Mononuclear cell (primary cell): ENCODE measurements at regions not wholly inside any gene's neighbourhood (a gene's known extent, or its start where the extent isn't known, plus 50 kb on each side); places are given as distances from the start of the nearest gene placed in this dataset.
"Not testable (repeated sequence)": the region's sequence is repeated elsewhere in the genome, so short reads cannot be mapped to it uniquely, and the experiment has no call there.

Experiments used
- H3K27me3 ChIP-seq: 2 replicates; pipeline ENCODE4 v1.6.0; 2011; ENCODE audit warnings: low read length, control low read depth; ENCODE audit not compliant: insufficient read depth
- H3K4me1 ChIP-seq: 2 replicates; pipeline ENCODE4 v1.5.1; 2011; ENCODE audit warnings: mild to moderate bottlenecking, low read length, control low read depth; ENCODE audit not compliant: insufficient read depth
- H3K4me3 ChIP-seq: 2 replicates; pipeline ENCODE4 v1.5.1; 2011; ENCODE audit warnings: mild to moderate bottlenecking, low read length, moderate library complexity
- H3K9me3 ChIP-seq: 2 replicates; pipeline ENCODE4 v1.5.1; 2011; ENCODE audit warnings: low read depth, mild to moderate bottlenecking, control low read depth, low read length

DNA sequence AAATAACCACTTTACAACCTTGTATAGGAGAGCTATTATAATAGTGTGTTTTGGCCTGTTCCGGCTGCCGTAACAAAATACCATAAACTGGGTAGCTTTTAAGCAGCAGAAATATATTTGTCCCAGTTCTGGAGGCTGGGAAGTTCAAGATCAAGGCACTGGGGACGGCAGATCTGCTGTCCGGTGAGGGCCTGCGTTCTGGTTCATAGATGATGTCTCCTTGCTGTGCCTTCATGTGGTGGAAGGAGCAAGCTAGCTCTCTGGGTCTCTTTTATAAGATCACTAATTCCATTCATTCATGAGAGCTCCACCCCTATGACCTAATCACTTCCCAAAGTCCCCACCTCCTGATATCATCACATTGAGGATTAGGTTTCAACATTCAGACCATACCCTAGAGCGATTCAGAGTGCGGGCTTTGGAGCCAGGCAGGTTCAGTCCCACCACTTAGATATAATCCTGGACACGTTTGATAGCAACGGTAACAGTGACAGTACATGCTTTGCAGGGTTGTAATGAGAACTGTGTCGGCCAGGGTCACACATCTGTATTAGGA lies 76.2 kb upstream of the ZFHX3 start:
- Histone ChIP-seq H3K27me3 (no peaks in the 10 kb centered on the region), H3K4me3 (no peak overlapping the region), H3K9me3 (no peaks in the 10 kb centered on the region), H3K4me1 (peaks cover 54% of the 10 kb centered on the region)

DNA sequence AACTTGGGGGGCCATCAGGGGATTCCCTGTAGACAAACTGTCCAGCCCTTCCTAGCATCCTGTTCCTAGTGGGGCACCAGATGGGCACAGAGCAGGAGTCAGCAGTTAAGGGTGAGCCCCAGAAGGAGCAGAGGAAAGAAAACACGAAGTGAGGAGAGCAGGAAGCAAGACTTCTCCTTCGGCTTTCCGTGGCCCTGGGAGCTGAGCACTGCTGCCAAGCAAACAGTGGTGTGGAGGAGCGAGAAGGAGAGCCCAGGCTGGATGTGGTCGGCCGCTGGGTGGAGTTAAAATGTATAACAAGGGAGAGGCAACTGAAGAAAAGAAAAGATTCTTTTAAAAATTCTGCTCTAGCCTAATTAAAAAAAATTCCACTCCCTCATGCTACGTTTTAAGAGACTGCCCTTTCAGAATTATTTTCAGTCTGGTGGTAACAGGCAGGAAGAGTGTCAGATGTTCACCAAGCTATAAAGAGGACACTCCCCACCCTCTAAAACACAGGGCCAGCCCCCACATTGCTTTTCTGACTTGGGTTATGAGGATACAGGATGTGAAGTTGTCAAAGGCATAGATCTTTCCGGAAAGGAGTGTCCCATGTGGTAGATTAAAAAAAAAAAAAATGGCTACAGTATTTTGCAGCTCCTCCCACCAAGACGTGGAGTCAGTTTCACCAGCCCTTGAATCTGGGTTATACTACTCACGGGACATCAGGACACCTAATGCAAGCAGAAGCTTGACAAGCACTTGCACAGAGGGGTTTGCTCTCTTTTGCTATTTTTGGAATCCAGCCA lies 74.9 kb upstream of the ZFHX3 start:
- H3K4me3 ChIP-seq: no peak overlapping the region
- no peaks in the 10 kb centered on the region for H3K9me3 ChIP-seq
- peaks cover 54% of the 10 kb centered on the region for H3K4me1 ChIP-seq
- no peaks in the 10 kb centered on the region for H3K27me3 ChIP-seq

DNA sequence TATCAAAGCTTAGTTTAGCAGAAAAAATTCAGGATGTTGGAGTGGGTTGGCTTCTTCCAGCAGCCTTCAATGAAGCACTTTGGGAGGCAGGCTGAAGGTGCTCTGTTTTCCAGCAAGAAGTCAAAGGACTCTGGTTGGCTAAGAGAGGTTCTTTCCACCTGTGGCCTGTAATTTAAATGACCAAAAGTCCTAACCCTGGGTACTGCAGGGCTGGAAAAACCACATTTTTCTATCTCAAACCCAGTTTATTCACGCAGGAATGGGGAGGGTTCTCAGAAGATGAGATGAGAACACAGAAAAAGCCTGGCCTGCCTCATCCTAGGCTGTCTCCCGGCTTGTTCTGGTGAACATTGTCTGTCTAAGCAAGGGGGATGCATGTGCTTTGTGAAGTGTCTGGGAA lies 68.6 kb upstream of the ZFHX3 start:
- no peaks in the 10 kb centered on the region for H3K9me3 ChIP-seq
- peaks cover 17% of the 10 kb centered on the region for H3K4me1 ChIP-seq
- H3K27me3 ChIP-seq: no peaks in the 10 kb centered on the region
- no peak overlapping the region for H3K4me3 ChIP-seq

DNA sequence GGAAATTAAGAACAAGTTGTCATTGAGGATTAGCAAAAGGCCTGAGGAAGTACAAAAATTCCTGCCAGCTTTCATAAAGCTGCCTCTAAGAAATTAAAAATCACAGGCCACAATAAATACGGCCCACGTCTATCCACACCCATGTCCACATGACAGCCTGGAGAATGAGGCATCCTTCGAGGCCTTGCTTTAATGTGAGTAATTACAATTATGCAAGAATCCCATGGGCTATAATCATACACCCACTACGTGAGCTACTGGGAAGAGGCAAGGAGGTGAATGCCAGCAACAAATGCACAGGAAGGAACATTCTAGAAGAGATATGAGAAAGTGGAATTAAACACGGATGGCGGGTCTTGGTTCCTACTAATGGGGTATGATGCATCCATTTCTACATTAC lies 65.4 kb upstream of the ZFHX3 start:
- Histone ChIP-seq H3K4me3 (no peak overlapping the region), H3K9me3 (no peaks in the 10 kb centered on the region), H3K4me1 (peaks cover 17% of the 10 kb centered on the region), H3K27me3 (no peaks in the 10 kb centered on the region)

DNA sequence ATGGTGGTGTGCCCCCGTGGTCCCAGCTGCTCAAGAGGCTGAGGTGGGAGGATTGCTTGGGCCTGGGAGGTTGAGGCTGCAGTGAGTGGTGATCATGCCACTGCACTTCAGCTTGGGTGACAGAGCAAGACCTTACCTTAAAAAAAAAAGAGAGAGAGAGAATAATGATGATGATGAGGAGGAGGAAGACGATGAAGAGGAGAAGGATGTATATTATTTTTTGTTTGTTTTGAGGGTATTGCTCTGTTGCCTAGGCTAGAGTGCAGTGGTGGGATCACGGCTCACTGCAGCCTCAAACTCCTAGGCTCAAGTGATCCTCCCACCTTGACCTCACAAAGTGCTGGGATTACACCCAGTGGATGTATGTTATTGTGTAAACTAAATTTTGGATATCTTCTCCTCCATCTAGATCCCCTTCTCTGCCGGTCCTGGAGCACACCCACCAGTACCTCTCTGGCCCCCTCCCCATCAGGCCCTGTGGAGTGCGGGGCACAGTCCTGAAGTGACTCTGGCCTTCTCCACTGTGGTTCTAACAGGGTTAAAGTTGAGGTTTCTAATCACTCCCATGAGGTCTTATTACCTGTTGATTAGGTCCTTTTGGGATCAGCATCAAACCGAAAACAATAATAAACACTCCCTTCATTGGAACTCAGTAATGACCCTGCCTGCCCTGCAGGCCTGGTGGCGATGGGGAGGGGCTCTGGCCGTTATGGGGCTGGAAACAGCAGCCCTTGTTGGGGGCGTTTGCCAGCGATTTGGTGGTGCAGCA lies 60.5 kb upstream of the ZFHX3 start:
- H3K27me3 ChIP-seq: no peaks in the 10 kb centered on the region
- H3K4me3 ChIP-seq: no peak overlapping the region
- H3K9me3 ChIP-seq: no peaks in the 10 kb centered on the region
- H3K4me1 ChIP-seq: peaks cover 15% of the 10 kb centered on the region

DNA sequence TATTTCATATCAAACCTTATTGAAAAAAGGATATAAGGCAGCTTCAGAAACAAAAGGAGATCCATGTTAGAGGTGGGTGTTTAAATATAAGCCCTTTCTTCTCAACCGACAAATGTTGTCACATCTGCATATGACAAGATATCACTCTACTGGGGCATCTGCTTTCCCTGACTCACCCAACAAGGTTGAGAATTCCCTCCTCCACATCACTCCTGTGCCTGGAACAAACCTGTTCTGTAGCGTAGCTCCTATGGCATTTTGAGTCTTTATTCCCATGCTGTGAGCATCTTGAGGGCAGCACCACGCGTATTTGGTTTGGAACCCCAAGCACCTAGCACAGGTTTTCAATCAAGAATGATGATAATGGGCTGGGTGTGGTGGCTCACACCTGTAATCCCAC lies 59.4 kb upstream of the ZFHX3 start:
- Histone ChIP-seq H3K9me3 (no peaks in the 10 kb centered on the region), H3K27me3 (no peaks in the 10 kb centered on the region), H3K4me1 (peaks cover 5% of the 10 kb centered on the region), H3K4me3 (no peak overlapping the region)

DNA sequence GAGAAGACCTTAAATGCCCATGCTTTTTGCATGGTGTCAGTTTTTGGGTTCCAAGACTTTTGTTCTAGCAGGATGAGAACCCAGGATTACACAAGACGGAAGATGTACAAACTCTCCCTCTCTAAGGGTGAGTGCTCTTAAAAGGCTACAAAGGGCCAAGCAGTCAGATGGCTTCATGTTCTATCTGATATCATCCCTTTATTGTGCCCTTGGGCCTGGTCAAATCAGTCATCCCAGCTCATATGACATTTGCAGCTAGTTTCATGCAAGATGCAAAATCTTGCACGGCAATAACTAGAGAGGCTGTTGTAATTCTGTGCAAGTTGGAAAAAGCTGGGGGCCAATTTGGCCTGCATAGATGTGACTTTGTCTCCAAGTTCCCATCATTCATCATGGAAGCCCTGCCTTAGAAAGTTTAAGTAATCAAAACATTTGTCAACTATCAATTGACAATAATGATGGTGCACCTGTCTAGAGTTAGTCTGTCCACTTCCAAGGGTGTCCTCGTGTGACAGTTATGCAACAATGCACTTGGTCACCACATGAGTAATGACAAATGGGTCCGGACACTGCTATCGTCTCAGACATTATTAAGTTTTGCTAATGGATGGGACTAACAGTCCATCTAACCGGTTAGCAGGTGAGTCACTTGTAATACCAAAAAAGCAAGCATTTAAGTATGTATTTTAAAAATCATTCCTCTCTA lies 58.6 kb upstream of the ZFHX3 start:
- H3K9me3 ChIP-seq: no peaks in the 10 kb centered on the region
- no peaks in the 10 kb centered on the region for H3K27me3 ChIP-seq

DNA sequence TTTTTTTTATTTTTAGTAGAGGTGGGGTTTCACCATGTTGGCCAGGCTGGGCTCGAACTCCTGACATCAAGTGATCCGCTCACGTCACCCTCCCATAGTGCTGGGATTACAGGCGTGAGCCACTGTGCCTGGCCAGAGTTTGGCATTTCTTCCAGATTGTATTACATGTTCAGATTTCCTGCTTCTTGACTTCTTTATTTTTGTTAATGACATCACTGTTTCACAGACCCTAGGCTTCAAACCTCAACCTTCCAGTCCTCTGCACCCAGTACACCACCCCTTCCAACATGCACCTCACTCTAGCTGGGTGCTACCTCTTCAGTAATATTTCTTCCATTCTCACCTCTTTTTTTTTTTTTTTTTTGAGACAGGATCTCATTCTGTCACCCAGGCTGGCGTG lies 53.6 kb upstream of the ZFHX3 start:
- H3K27me3 ChIP-seq: no peaks in the 10 kb centered on the region
- no peak overlapping the region for H3K4me3 ChIP-seq
- H3K9me3 ChIP-seq: no peaks in the 10 kb centered on the region
- no peaks in the 10 kb centered on the region for H3K4me1 ChIP-seq

More for the DNA sequence above, 58.6 kb upstream of the ZFHX3 start:
- Histone ChIP-seq H3K4me3 (no peak overlapping the region), H3K4me1 (no peaks in the 10 kb centered on the region)

DNA sequence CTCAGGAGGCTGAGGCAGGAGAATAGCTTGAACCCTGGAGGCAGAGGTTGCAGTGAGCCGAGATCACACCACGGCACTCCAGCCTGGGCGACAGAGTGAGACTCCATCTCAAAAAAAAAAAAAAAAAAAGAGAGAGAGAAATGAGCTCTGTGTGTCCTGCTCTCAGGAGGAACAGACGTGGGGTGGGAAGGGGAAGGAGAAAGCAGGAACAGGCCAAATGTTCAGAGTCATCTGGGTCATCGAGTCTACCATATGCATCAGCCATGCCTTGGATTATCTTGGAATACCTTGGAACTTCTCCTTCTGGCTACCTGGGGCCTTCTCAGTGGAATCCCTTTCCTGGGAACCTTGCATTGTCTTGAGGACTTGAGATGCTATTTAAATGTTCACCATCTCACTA lies 51.7 kb upstream of the ZFHX3 start:
- not testable (repeated sequence) for H3K4me3 ChIP-seq, H3K9me3 ChIP-seq, H3K4me1 ChIP-seq, H3K27me3 ChIP-seq
